ENCODE measurements at regions not wholly inside any gene's neighbourhood (a gene's known extent, or its start where the extent isn't known, plus 50 kb on each side); places are given as distances from the start of the nearest gene placed in this dataset.
"Not testable (repeated sequence)": the region's sequence is repeated elsewhere in the genome, so short reads cannot be mapped to it uniquely, and the experiment has no call there.

DNA sequence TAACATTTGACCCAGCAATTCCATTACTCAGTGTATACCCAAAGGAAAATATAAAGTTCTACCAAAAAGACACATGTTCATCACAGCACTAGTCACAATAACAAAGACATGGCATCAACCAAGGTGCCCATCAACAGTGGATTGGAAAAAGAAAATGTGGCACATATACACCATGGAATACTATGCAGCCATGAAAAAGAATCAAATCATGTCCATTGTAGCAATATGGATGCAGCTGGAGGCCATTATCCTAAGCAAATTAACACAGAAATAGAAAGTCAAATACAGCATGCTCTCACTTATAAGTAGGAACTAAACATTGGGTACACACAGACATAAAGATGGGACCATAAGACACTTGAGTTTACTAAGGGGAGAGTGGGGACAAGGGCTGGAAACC is 441.9 kb upstream of the ID4 start:
- POLR2A ChIA-PET (ENCODE audit: low non-redundant PET), result no interaction called here

DNA sequence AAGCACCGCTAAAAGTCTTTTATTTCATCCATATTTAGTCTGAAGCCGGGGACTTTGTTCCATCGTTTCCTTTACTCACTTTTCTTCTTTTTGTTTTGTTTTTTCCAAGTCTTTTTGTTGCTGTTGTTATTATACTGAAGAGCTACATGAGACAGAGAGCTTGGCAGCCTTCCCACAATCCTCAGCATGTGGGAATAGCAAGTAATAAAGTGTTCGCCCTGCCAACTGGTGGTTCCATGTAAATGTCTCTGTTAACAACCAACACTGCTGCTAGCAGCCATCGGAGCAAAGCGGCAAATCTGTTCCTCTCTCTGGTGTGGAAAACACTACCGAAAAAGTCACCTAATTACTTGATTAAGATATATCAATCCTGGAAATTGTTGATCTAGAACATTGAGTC is 437.8 kb upstream of the ID4 start:
- H3K27ac ChIP-seq, result no peak overlapping the region
- TF ChIP-seq, protein P1, sequence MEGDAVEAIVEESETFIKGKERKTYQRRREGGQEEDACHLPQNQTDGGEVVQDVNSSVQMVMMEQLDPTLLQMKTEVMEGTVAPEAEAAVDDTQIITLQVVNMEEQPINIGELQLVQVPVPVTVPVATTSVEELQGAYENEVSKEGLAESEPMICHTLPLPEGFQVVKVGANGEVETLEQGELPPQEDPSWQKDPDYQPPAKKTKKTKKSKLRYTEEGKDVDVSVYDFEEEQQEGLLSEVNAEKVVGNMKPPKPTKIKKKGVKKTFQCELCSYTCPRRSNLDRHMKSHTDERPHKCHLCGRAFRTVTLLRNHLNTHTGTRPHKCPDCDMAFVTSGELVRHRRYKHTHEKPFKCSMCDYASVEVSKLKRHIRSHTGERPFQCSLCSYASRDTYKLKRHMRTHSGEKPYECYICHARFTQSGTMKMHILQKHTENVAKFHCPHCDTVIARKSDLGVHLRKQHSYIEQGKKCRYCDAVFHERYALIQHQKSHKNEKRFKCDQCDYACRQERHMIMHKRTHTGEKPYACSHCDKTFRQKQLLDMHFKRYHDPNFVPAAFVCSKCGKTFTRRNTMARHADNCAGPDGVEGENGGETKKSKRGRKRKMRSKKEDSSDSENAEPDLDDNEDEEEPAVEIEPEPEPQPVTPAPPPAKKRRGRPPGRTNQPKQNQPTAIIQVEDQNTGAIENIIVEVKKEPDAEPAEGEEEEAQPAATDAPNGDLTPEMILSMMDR (conservative IDR thresholded peaks at IDR 0.05; ENCODE audit: low read depth), result no peak
- CTCF ChIA-PET, result no interaction called here
- POLR2A ChIA-PET (ENCODE audit: low non-redundant PET), result no interaction called here
- no peak for DNase-seq (ENCODE audit: low spot score)

More for the DNA sequence above, 441.9 kb upstream of the ID4 start:
- H3K27ac ChIP-seq, result no peak overlapping the region
- DNase-seq (ENCODE audit: low spot score), result no peak
- TF ChIP-seq, protein P1 (conservative IDR thresholded peaks at IDR 0.05; ENCODE audit: low read depth), result no peak
- CTCF ChIA-PET, result interaction anchor here (0.6 kb wide), 1 partner anchor 209 kb away, joined by 4 read pairs; no protein-coding TSS in a partner anchor

DNA sequence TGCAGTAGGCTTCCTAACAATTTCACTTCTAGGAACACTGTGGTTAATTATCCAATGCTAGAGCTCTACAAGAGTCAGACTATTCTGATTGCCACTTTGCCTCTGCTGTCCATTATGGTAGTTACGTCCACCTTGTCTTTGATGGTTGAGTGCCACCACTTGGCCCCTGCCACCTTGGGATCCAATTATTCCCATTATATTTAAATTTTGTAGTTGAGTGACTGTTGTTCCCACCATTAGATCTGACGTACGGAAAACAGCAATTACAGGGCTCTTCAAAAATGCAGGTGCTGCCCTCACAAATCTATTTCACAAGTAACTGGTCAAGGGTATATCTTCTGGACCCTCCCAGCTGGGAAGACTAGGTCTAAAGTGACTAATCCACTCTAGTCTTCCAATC is 432.3 kb upstream of the ID4 start:
- POLR2A ChIA-PET (ENCODE audit: low non-redundant PET); DNase-seq (ENCODE audit: low spot score): not testable (repeated sequence)
- CTCF ChIA-PET, result interaction anchor here (0.7 kb wide), 1 partner anchor 162 kb away, joined by 3 read pairs; no protein-coding TSS in a partner anchor

DNA sequence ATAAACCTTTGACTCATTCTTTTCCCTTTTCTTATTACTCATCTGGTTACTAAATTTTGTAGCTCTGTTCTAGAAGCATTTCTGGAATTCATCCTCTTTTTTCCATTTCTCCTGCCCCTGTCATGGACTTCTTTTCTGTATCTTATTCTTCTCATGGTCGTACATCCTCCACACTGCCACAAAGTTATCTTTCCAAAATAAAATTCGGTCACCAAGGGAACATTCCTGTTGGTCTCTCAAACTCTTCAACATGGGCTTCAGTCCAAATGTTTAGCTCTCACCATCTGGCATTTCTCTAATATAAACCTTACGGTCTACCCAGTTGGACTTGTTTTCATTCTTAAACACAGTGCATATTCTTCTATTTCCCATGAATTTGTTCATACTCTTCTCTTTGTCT is 428.8 kb upstream of the ID4 start:
- DNase-seq (ENCODE audit: low spot score), result no peak
- TF ChIP-seq, protein P1 (conservative IDR thresholded peaks at IDR 0.05; ENCODE audit: low read depth), result no peak
- no peak overlapping the region for H3K27ac ChIP-seq
- ChIA-PET CTCF (no interaction called here), POLR2A (ENCODE audit: low non-redundant PET) (no interaction called here)

More for the DNA sequence above, 432.3 kb upstream of the ID4 start:
- H3K27ac ChIP-seq, result not testable (repeated sequence)

- no peak overlapping the region for H3K27ac ChIP-seq
- TF ChIP-seq, protein P1 (conservative IDR thresholded peaks at IDR 0.05; ENCODE audit: low read depth), result no peak
- peak; percentile 85 for DNase-seq (ENCODE audit: low spot score)
- POLR2A ChIA-PET (ENCODE audit: low non-redundant PET), result no interaction called here
- CTCF ChIA-PET, result interaction anchor here (0.6 kb wide), 1 partner anchor 1027 kb away, joined by 5 read pairs; no protein-coding TSS in a partner anchor
Measured at GRCh38 chr6:19410481-19410880, 426.7 kb upstream of the ID4 start.

GRCh38 chr6:19413323-19413722 is 423.8 kb upstream of the ID4 start:
- ChIA-PET POLR2A (ENCODE audit: low non-redundant PET) (no interaction called here), CTCF (no interaction called here)
- TF ChIP-seq, protein P1 (conservative IDR thresholded peaks at IDR 0.05; ENCODE audit: low read depth), result no peak
- DNase-seq (ENCODE audit: low spot score), result peak; percentile 46
- no peak overlapping the region for H3K27ac ChIP-seq

DNA sequence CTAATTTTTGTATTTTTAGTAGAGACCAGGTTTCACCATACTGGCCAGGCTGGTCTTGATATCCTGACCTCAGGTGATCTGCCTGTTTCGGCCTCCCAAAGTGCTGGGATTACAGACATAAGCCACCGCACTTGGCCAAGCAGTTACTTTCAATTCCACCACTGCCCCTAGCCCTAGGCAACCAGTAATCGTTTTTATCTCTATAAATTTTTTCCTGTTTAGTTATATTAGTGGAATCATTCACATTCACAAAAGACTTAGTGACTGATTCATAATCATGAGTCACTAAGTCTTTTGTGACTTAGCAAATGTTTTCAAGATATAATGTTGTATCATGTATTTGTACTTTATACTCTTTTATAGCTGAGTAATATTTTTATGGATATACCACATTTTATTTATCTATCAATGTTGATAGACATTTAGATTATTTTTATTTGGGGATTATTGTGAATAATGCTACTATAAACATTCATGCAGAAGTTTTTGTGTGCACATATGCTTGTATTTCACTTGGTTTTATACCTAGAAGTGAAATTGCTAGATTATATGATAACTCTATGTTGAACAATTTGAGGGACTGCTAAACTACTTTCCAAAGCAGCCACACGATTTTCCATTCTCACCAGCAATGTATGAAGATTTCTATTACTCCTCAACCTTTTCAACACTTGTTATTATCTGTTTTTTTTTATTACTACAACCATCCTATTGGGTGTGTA is 421.4 kb upstream of the ID4 start:
- DNase-seq (ENCODE audit: low spot score), result peak; percentile 56
- ChIA-PET CTCF (no interaction called here), POLR2A (ENCODE audit: low non-redundant PET) (no interaction called here)
- TF ChIP-seq, protein P1 (conservative IDR thresholded peaks at IDR 0.05; ENCODE audit: low read depth), result no peak
- peak overlapping the region; percentile 71 for H3K27ac ChIP-seq

Data from RWPE1 (cell line).